ENCODE measurements at regions not wholly inside any gene's neighbourhood (a gene's known extent, or its start where the extent isn't known, plus 50 kb on each side); places are given as distances from the start of the nearest gene placed in this dataset.

DNA sequence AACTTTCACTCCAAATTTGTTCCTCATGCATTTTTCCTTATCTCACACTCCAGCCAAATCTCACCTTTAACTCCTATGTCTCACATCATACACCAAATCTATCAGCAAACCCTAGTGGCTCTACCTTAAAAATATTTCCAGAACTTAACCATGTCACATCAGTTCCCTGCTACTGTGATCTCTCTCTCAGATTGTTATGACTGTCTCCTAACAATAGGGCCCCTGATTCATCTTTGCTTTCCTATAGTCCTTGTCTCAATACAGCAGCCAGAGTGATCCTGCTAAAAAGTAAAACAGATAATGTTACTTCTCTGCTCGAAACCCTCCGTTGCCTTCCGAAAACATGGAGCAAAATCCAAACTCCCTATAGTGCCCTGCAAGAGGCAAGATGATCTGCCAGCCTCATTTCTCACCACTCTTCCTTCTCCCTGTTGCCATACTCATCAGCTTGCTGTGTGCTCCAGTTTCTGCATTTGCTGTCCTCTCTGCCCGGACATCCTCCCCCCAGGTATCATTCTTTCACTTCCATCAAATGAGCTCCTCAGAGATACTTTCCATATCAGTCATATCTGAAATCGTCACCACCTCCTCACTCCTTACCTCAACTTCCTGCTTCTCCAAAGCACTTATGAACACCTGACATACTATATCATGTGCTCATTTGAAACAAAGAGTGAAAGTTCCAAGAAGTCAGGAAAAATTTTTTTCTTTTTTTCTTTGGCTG is 293.4 kb upstream of the NR3C2 start:
- Histone ChIP-seq H3K27ac (ENCODE audit: low read depth in 2 of 2, low read length in 2 of 2) (no peak overlapping the region), H3K4me1 (ENCODE audit: control insufficient read depth in 2 of 3, insufficient read depth in 2 of 3, low read depth in 1 of 3, low read length in 3 of 3) (no peaks in the 10 kb centered on the region), H3K9ac (ENCODE audit: low read length in 3 of 3) (no peak overlapping the region), H3K27me3 (ENCODE audit: control insufficient read depth, insufficient read depth, low read length) (no peaks in the 10 kb centered on the region), H3K4me3 (ENCODE audit: low read length in 3 of 3) (no peak overlapping the region), H3K36me3 (ENCODE audit: control insufficient read depth in 2 of 3, insufficient read depth in 3 of 3, low read length in 3 of 3) (no peaks in the 10 kb centered on the region), H3K9me3 (ENCODE audit: control insufficient read depth in 2 of 3, insufficient read depth in 1 of 3, low read length in 3 of 3) (no peaks in the 10 kb centered on the region)
- DNase-seq (no peak), FAIRE-seq (no peak)
- no peak for TF ChIP-seq CTCF (IDR thresholded peaks at IDR 0.05; ENCODE audit: borderline replicate concordance, extremely low read depth, insufficient read depth)
- intact Hi-C loops (cut with DNase I), result no loop called here

GRCh38 chr4:148730766-148731165 is 288.6 kb upstream of the NR3C2 start:
- H3K36me3 ChIP-seq (ENCODE audit: control insufficient read depth in 2 of 3, insufficient read depth in 3 of 3, low read length in 3 of 3), result no peaks in the 10 kb centered on the region
- H3K9ac ChIP-seq (ENCODE audit: low read length in 3 of 3), result no peak overlapping the region
- no peaks in the 10 kb centered on the region for H3K27me3 ChIP-seq (ENCODE audit: control insufficient read depth, insufficient read depth, low read length)
- H3K4me3 ChIP-seq (ENCODE audit: low read length in 3 of 3), result no peak overlapping the region
- peak in 2 of 5 donors; percentile 34 to 35 for DNase-seq
- H3K9me3 ChIP-seq (ENCODE audit: control insufficient read depth in 2 of 3, insufficient read depth in 1 of 3, low read length in 3 of 3), result no peaks in the 10 kb centered on the region
- H3K4me1 ChIP-seq (ENCODE audit: control insufficient read depth in 2 of 3, insufficient read depth in 2 of 3, low read depth in 1 of 3, low read length in 3 of 3), result no peaks in the 10 kb centered on the region
- no peak overlapping the region for H3K27ac ChIP-seq (ENCODE audit: low read depth in 2 of 2, low read length in 2 of 2)
- TF ChIP-seq CTCF (IDR thresholded peaks at IDR 0.05; ENCODE audit: borderline replicate concordance, extremely low read depth, insufficient read depth), result no peak
- no peak for FAIRE-seq
- intact Hi-C loops (cut with DNase I), result no loop called here

- FAIRE-seq (no peak), DNase-seq (peak in 1 of 5 donors; percentile 5)
- H3K27ac ChIP-seq (ENCODE audit: low read depth in 2 of 2, low read length in 2 of 2), result no peak overlapping the region
- no peak overlapping the region for H3K9ac ChIP-seq (ENCODE audit: low read length in 3 of 3)
- intact Hi-C loops (cut with DNase I), result no loop called here
- no peaks in the 10 kb centered on the region for H3K36me3 ChIP-seq (ENCODE audit: control insufficient read depth in 2 of 3, insufficient read depth in 3 of 3, low read length in 3 of 3)
- H3K4me3 ChIP-seq (ENCODE audit: low read length in 3 of 3), result no peak overlapping the region
- TF ChIP-seq CTCF (IDR thresholded peaks at IDR 0.05; ENCODE audit: borderline replicate concordance, extremely low read depth, insufficient read depth), result no peak
- H3K27me3 ChIP-seq (ENCODE audit: control insufficient read depth, insufficient read depth, low read length), result no peaks in the 10 kb centered on the region
- H3K4me1 ChIP-seq (ENCODE audit: control insufficient read depth in 2 of 3, insufficient read depth in 2 of 3, low read depth in 1 of 3, low read length in 3 of 3), result no peaks in the 10 kb centered on the region
- no peaks in the 10 kb centered on the region for H3K9me3 ChIP-seq (ENCODE audit: control insufficient read depth in 2 of 3, insufficient read depth in 1 of 3, low read length in 3 of 3)
Observed at GRCh38 chr4:148730082-148730640, 287.9 kb upstream of the NR3C2 start.
